HCT116 (cell line): ENCODE measurements at regions not wholly inside any gene's neighbourhood (a gene's known extent, or its start where the extent isn't known, plus 50 kb on each side); places are given as distances from the start of the nearest gene placed in this dataset.

Source experiments
- ATAC-seq: fragments of 200-7000 bp; cut with Tn5 transposase; 2 replicates; pipeline ENCODE4 v1.9.1; 2020; ENCODE audit warnings: mild to moderate bottlenecking, moderate library complexity
- BruUV-seq: library from RNA; stranded (reverse); fragments of 400-500 nt; replicated peaks from 2 replicates; lab custom pipeline; 2021; lab: Mats Ljungman, UMichigan
- CTCF ChIA-PET: fragments of 300-600 bp; sonication (Branson Sonifier 250); formaldehyde crosslinking; loops from one replicate; lab custom pipeline; 2021; ENCODE audit warnings: antibody characterized with exemption; lab: Charles Lee
- POLR2A ChIA-PET: fragments of 300-600, 350-600 bp; sonication (Branson Sonifier 250); formaldehyde crosslinking; loops from one replicate; lab custom pipeline; 2021; ENCODE audit warnings: antibody characterized with exemption; lab: Charles Lee
- RAD21 ChIA-PET, 2 experiments: fragments of 300-600 bp; sonication (Branson Sonifier 250); formaldehyde crosslinking; loops; one replicate each; lab custom pipeline; 2023; ENCODE audit warnings: low total read pairs in 2 of 2; ENCODE audit not compliant: uncharacterized antibody in 2 of 2, unreplicated experiment in 2 of 2, low non-redundant PET in 1 of 2; lab: Charles Lee
- DNase-seq: peaks from one replicate; pipeline ENCODE4 v3.0.0-alpha.2; 2010; ENCODE audit warnings: low read depth, low spot score
- H2AFZ ChIP-seq: fragments of 200-600 bp; shearing (Covaris generic), sonication (generic); 2 replicates; pipeline ENCODE4 v1.6.1; 2017; ENCODE audit warnings: low read depth, mixed run types, mixed read lengths, antibody characterized with exemption, low read length; ENCODE audit not compliant: poor library complexity, severe bottlenecking
- H3K27ac ChIP-seq: 2 replicates; pipeline ENCODE4 v1.5.1; 2012; ENCODE audit warnings: low read depth, low read length
- H3K27me3 ChIP-seq: fragments of 200-600 bp; sonication (generic); 2 replicates; pipeline ENCODE4 v1.6.1; 2016; ENCODE audit warnings: mixed run types, low read length, mixed read lengths; ENCODE audit not compliant: insufficient read depth
- H3K36me3 ChIP-seq, 2 experiments: fragments of 200-500 bp in 1 of 2; fragments of 200-600 bp in 1 of 2; sonication (Bioruptor generic) in 1 of 2; sonication (generic) in 1 of 2; 2 replicates each; pipeline versions ENCODE4 v1.5.1 to v1.6.1; 2014 to 2016; ENCODE audit warnings: low read length in 2 of 2, inconsistent platforms in 1 of 2, mixed read lengths in 1 of 2, mixed run types in 1 of 2; ENCODE audit not compliant: insufficient read depth in 2 of 2, control insufficient read depth in 1 of 2
- H3K4me1 ChIP-seq, 2 experiments: fragments of 200-600 bp in 1 of 2; sonication (generic) in 1 of 2; 2 replicates each; pipeline versions ENCODE4 v1.5.1 to v1.6.1; 2012 to 2017; ENCODE audit warnings: low read length in 2 of 2, inconsistent platforms in 1 of 2, mild to moderate bottlenecking in 1 of 2, mixed read lengths in 1 of 2, mixed run types in 1 of 2, moderate library complexity in 1 of 2; ENCODE audit not compliant: insufficient read depth in 2 of 2, control insufficient read depth in 1 of 2
- H3K4me2 ChIP-seq: fragments of 200-600 bp; sonication (generic); 2 replicates; pipeline ENCODE4 v1.6.1; 2017; ENCODE audit warnings: mixed run types, low read length, mixed read lengths
- H3K4me3 ChIP-seq, 2 experiments: fragments of 200-600 bp in 1 of 2; sonication (generic) in 1 of 2; replicated peaks in 1 of 2; 2 replicates each; pipeline ENCODE4 v1.5.1; 2011 to 2016; ENCODE audit warnings: low read length in 2 of 2, control low read depth in 1 of 2, low read depth in 1 of 2, mild to moderate bottlenecking in 1 of 2, mixed read lengths in 1 of 2, mixed run types in 1 of 2
- H3K79me2 ChIP-seq: fragments of 200-600 bp; sonication (generic); 2 replicates; pipeline ENCODE4 v1.6.1; 2017; ENCODE audit warnings: mild to moderate bottlenecking, mixed run types, low read length, moderate library complexity, mixed read lengths; ENCODE audit not compliant: insufficient read depth
- H3K9ac ChIP-seq: fragments of 200-600 bp; sonication (generic); 2 replicates; pipeline ENCODE4 v1.6.1; 2016; ENCODE audit warnings: low read length, mixed read lengths
- H3K9me2 ChIP-seq: fragments of 200-600 bp; sonication (generic), shearing (Covaris generic); 2 replicates; pipeline ENCODE4 v1.6.1; 2017; ENCODE audit warnings: mixed run types, mild to moderate bottlenecking, moderate library complexity; ENCODE audit not compliant: insufficient read depth
- H3K9me3 ChIP-seq, 2 experiments: fragments of 200-500 bp in 1 of 2; fragments of 200-600 bp in 1 of 2; sonication (Bioruptor generic) in 1 of 2; sonication (generic) in 1 of 2; 2 replicates each; pipeline ENCODE4 v1.6.1; 2014 to 2017; ENCODE audit warnings: low read length in 2 of 2, mixed read lengths in 2 of 2, inconsistent platforms in 1 of 2, low read depth in 1 of 2, mild to moderate bottlenecking in 1 of 2, mixed run types in 1 of 2, moderate library complexity in 1 of 2; ENCODE audit not compliant: control insufficient read depth in 1 of 2, insufficient read depth in 1 of 2
- H4K20me1 ChIP-seq: fragments of 200-600 bp; sonication (generic), shearing (Covaris generic); 2 replicates; pipeline ENCODE4 v1.6.1; 2017; ENCODE audit warnings: mixed run types, mild to moderate bottlenecking, moderate library complexity; ENCODE audit not compliant: insufficient read depth
- CBX3 ChIP-seq: IDR thresholded peaks from 2 replicates; pipeline ENCODE4 v1.6.1; 2012; ENCODE audit warnings: low read depth
- CEBPB ChIP-seq: IDR thresholded peaks from 2 replicates; pipeline ENCODE4 v1.6.1; 2012; ENCODE audit warnings: low read depth
- EGR1 ChIP-seq: IDR thresholded peaks from 2 replicates; pipeline ENCODE4 v1.6.1; 2012; ENCODE audit warnings: low read depth
- EZH2 ChIP-seq: fragments of 200-600 bp; sonication (generic); IDR thresholded peaks from 2 replicates; pipeline ENCODE4 v1.6.1; 2017; ENCODE audit warnings: antibody characterized with exemption, mixed run types
- EZH2phosphoT487 ChIP-seq: fragments of 200-600 bp; IDR thresholded peaks from 2 replicates; pipeline ENCODE4 v1.6.1; 2018; ENCODE audit warnings: antibody characterized with exemption, borderline replicate concordance
- FOSL1 ChIP-seq: IDR thresholded peaks from 2 replicates; pipeline ENCODE4 v1.6.1; 2012; ENCODE audit warnings: low read depth
- JUND ChIP-seq: IDR thresholded peaks from 2 replicates; pipeline ENCODE4 v1.6.1; 2012
- POLR2A ChIP-seq: IDR thresholded peaks from 2 replicates; pipeline ENCODE4 v1.7.0; 2011; ENCODE audit warnings: borderline replicate concordance; ENCODE audit not compliant: insufficient read depth, insufficient read length; ENCODE audit errors: extremely low read depth
- POLR2AphosphoS5 ChIP-seq: IDR thresholded peaks from 2 replicates; pipeline ENCODE4 v1.6.1; 2011; ENCODE audit warnings: mild to moderate bottlenecking, low read depth, low read length, moderate library complexity
- SIN3A ChIP-seq: IDR thresholded peaks from 2 replicates; pipeline ENCODE4 v1.6.1; 2012; ENCODE audit warnings: low read depth
- SP1 ChIP-seq: IDR thresholded peaks from 2 replicates; pipeline ENCODE4 v1.6.1; 2012; ENCODE audit warnings: low read depth
- TCF7L2 ChIP-seq: IDR thresholded peaks from 2 replicates; pipeline ENCODE4 v1.7.0; 2011; ENCODE audit warnings: borderline replicate concordance, inconsistent platforms; ENCODE audit not compliant: insufficient read depth, insufficient read length; ENCODE audit errors: extremely low read depth
- ZFX ChIP-seq: fragments of 450-650 bp; IDR thresholded peaks from 2 replicates; pipeline ENCODE4 v1.6.1; 2017
- ZNF274 ChIP-seq: fragments of 200-500 bp; sonication (Bioruptor generic); IDR thresholded peaks from 2 replicates; pipeline ENCODE4 v1.6.1; 2014; ENCODE audit warnings: mild to moderate bottlenecking, low read depth, low read length, inconsistent platforms
- intact Hi-C: fragments of 100-400 bp; cut with micrococcal nuclease; formaldehyde crosslinking; loops from 2 replicates; pipeline ENCODE4 v1.10.0; 2022
- TF ChIP-seq, protein P1 (sequence below): IDR thresholded peaks from 2 replicates; pipeline ENCODE4 v1.6.1; 2011; ENCODE audit warnings: mild to moderate bottlenecking, low read length, moderate library complexity; ENCODE audit not compliant: insufficient replicate concordance; ENCODE audit errors: extremely low read depth

GRCh38 chr5:125226825-125227224, 480.4 kb upstream of the ZNF608 start:
- ATAC-seq: no peak
- no peak for TF ChIP-seq EZH2phosphoT487
- TF ChIP-seq EZH2: no peak
- no peak for TF ChIP-seq TCF7L2
- no peak for TF ChIP-seq POLR2AphosphoS5
- TF ChIP-seq CEBPB: no peak
- TF ChIP-seq SP1: no peak
- TF ChIP-seq ZNF274: no peak
- TF ChIP-seq POLR2A: no peak
- TF ChIP-seq SIN3A: no peak
- TF ChIP-seq, protein P1, sequence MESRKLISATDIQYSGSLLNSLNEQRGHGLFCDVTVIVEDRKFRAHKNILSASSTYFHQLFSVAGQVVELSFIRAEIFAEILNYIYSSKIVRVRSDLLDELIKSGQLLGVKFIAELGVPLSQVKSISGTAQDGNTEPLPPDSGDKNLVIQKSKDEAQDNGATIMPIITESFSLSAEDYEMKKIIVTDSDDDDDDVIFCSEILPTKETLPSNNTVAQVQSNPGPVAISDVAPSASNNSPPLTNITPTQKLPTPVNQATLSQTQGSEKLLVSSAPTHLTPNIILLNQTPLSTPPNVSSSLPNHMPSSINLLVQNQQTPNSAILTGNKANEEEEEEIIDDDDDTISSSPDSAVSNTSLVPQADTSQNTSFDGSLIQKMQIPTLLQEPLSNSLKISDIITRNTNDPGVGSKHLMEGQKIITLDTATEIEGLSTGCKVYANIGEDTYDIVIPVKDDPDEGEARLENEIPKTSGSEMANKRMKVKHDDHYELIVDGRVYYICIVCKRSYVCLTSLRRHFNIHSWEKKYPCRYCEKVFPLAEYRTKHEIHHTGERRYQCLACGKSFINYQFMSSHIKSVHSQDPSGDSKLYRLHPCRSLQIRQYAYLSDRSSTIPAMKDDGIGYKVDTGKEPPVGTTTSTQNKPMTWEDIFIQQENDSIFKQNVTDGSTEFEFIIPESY: no peak
- no peak for TF ChIP-seq FOSL1
- no peak for TF ChIP-seq CBX3
- no peak for TF ChIP-seq EGR1
- TF ChIP-seq JUND: no peak
- TF ChIP-seq ZFX: no peak
- TF ChIP-seq, all 23 proteins: peak for 0
- intact Hi-C loops: no loop called here
- no TSS peak for BruUV-seq
- no peak for DNase-seq
- Histone ChIP-seq H3K4me2 (no peak overlapping the region), H3K27ac (no peak overlapping the region), H3K9me3 (no peaks in the 10 kb centered on the region), H2AFZ (no peak overlapping the region), H4K20me1 (no peaks in the 10 kb centered on the region), H3K27me3 (no peaks in the 10 kb centered on the region), H3K4me1 (no peaks in the 10 kb centered on the region), H3K4me3 (no peak overlapping the region), H3K79me2 (no peaks in the 10 kb centered on the region), H3K9ac (no peak overlapping the region), H3K36me3 (no peaks in the 10 kb centered on the region), H3K9me2 (no peaks in the 10 kb centered on the region)
- ChIA-PET RAD21 (no interaction called here), POLR2A (no interaction called here), CTCF (interaction anchor here (1.1 to 1.3 kb wide), 2 partner anchors 12 to 15 kb away, joined by 4 read pairs; no protein-coding TSS in a partner anchor)
